ENCODE measurements at regions not wholly inside any gene's neighbourhood (a gene's known extent, or its start where the extent isn't known, plus 50 kb on each side); places are given as distances from the start of the nearest gene placed in this dataset.

DNA sequence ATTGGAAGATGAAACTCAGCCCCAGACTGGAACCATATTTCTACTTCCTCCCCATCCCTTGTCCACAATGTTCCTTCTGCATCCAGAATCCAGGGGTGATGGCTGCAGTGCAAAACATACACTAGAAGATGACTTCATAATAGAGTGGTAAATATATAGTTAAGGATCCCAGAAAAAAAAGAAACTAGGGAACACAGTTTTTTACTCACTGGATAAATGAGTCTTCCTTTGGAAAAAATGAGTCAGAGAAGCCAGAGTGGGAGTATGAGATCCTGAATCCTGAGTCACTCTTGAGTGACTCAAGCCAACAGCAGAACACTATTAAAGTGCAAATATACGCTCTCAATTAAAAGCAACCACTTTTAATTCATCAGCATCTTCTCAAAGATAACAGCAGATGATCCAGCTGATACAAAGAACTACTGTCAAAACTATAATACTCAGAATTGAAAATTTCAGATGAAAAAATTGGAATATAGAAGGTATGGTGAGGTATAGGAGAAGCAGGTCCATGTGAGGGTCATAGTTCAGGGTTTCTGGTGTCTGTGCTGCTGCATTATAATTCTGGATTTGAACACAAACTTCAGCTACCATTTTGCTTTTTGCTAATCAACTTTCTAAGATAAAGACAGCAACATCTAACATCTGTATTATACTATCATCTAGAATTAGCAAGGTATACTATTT is 987.2 kb upstream of the CDH2 start:
- H3K4me3 ChIP-seq (ENCODE audit: insufficient read depth, low read depth, low read length): no peak overlapping the region
- H3K36me3 ChIP-seq (replicated peaks; ENCODE audit: control insufficient read depth, insufficient read depth, low read length): no peaks in the 10 kb centered on the region
- H3K27me3 ChIP-seq (ENCODE audit: control insufficient read depth, insufficient read depth, low read length): no peaks in the 10 kb centered on the region
- no peak for DNase-seq

GRCh38 chr18:29163596-29163995 is 986.7 kb upstream of the CDH2 start:
- no peak overlapping the region for H3K4me3 ChIP-seq (ENCODE audit: insufficient read depth, low read depth, low read length)
- no peak for DNase-seq
- H3K36me3 ChIP-seq (replicated peaks; ENCODE audit: control insufficient read depth, insufficient read depth, low read length): no peaks in the 10 kb centered on the region
- no peaks in the 10 kb centered on the region for H3K27me3 ChIP-seq (ENCODE audit: control insufficient read depth, insufficient read depth, low read length)

GRCh38 chr18:29161429-29161828 is 984.5 kb upstream of the CDH2 start:
- H3K4me3 ChIP-seq (ENCODE audit: insufficient read depth, low read depth, low read length): no peak overlapping the region
- DNase-seq: no peak
- no peaks in the 10 kb centered on the region for H3K27me3 ChIP-seq (ENCODE audit: control insufficient read depth, insufficient read depth, low read length)
- no peaks in the 10 kb centered on the region for H3K36me3 ChIP-seq (replicated peaks; ENCODE audit: control insufficient read depth, insufficient read depth, low read length)

DNA sequence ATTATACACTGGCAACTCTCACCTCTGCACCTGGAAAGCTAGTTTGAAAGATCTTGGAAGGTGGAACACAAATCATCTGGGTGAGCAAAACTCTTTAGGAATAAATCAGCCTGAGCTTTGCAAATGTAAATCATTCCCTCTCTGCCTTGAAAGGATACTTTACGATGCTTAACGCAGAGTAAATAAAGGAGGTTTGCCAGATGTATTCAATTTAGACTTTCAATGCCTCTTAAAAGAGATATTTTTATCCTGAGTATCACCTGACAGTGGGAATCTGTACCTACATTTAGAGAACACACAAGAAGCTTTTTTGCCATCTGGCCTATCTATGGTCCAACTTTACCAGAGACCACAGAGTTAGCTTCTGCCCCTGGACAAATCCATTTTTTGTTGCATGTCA is 983.2 kb upstream of the CDH2 start:
- Histone ChIP-seq H3K36me3 (replicated peaks; ENCODE audit: control insufficient read depth, insufficient read depth, low read length) (no peaks in the 10 kb centered on the region), H3K27me3 (ENCODE audit: control insufficient read depth, insufficient read depth, low read length) (no peaks in the 10 kb centered on the region), H3K4me3 (ENCODE audit: insufficient read depth, low read depth, low read length) (no peak overlapping the region)
- no peak for DNase-seq

DNA sequence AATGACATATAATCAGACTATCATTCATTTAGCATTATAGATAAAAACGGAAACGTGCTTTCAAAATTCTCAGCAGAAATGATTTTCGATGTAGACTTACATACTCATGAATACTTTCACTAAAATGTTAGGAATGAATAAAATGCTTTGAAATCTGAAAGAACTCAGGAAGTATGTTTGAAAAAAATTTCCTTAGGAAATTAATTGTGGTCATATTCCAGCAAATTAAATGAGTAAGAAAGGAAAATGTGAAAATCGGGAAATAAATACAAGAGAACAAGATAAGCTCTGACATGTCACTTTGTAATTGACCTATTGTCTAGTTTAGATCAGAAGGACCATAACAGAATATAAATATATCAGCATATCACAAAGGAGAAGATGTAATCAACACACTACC is 981.0 kb upstream of the CDH2 start:
- Histone ChIP-seq H3K36me3 (replicated peaks; ENCODE audit: control insufficient read depth, insufficient read depth, low read length) (no peaks in the 10 kb centered on the region), H3K27me3 (ENCODE audit: control insufficient read depth, insufficient read depth, low read length) (no peaks in the 10 kb centered on the region), H3K4me3 (ENCODE audit: insufficient read depth, low read depth, low read length) (no peak overlapping the region)
- DNase-seq: no peak

DNA sequence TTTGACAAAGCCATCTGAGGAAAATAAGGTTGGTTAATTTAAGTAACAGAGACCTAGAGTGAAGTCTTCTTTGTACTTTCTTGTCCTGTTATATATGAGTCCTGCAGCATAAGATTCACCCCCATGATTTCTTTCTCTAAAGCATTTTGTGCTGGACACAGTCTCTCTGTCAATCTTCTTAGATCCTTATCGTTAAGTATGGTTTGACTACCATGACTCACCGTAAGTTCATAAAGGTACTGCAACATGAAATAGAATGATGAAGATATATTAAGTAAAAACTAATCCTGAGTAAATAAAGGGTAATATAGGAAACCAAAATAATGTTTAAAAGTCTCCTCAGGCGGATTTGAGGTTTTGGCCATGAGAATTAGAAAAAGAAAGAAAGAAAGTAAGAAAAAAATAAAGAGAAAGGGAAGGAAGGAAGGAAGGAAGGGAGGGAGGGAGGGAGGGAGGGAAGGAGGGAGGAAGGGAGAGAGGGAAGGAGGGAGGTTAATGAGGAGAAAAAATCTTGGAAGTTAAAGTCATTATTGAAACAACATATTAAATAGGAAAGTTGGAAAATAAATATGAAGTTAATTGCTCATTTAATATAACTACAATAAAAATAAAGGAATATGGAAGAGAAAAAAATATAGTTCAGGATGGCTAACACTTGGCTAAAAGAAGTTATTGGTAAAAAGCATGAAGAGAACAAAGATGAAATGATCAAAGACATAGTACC is 980.3 kb upstream of the CDH2 start:
- Histone ChIP-seq H3K4me3 (ENCODE audit: insufficient read depth, low read depth, low read length) (no peak overlapping the region), H3K36me3 (replicated peaks; ENCODE audit: control insufficient read depth, insufficient read depth, low read length) (no peaks in the 10 kb centered on the region)

DNA sequence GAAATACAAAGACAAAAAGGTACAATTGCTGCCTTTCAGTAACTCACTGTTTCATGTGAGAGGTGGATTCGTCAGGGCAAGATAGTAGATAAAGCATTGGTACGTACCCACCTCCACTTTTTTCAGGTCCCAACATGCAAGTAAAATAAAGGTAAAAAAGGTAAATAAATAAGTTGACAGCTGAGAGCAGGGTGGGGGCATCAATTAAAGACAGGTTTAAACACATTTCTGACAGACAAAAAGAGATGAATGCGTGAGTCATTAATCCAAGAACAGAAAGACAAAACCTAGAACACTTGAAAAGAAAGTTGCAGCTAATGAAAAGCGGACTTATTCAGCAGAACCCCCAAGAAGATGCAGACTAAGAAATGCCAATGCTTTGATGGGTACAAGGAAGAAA is 979.6 kb upstream of the CDH2 start:
- no peak overlapping the region for H3K4me3 ChIP-seq (ENCODE audit: insufficient read depth, low read depth, low read length)
- H3K36me3 ChIP-seq (replicated peaks; ENCODE audit: control insufficient read depth, insufficient read depth, low read length): no peaks in the 10 kb centered on the region
- no peak for DNase-seq
- H3K27me3 ChIP-seq (ENCODE audit: control insufficient read depth, insufficient read depth, low read length): no peaks in the 10 kb centered on the region

More for the DNA sequence above, 980.3 kb upstream of the CDH2 start:
- DNase-seq: no peak
- H3K27me3 ChIP-seq (ENCODE audit: control insufficient read depth, insufficient read depth, low read length): no peaks in the 10 kb centered on the region

GRCh38 chr18:29154758-29155725 is 978.1 kb upstream of the CDH2 start:
- Histone ChIP-seq H3K4me3 (ENCODE audit: insufficient read depth, low read depth, low read length) (no peak overlapping the region), H3K36me3 (replicated peaks; ENCODE audit: control insufficient read depth, insufficient read depth, low read length) (no peaks in the 10 kb centered on the region), H3K27me3 (ENCODE audit: control insufficient read depth, insufficient read depth, low read length) (no peaks in the 10 kb centered on the region)
- no peak for DNase-seq

DNA sequence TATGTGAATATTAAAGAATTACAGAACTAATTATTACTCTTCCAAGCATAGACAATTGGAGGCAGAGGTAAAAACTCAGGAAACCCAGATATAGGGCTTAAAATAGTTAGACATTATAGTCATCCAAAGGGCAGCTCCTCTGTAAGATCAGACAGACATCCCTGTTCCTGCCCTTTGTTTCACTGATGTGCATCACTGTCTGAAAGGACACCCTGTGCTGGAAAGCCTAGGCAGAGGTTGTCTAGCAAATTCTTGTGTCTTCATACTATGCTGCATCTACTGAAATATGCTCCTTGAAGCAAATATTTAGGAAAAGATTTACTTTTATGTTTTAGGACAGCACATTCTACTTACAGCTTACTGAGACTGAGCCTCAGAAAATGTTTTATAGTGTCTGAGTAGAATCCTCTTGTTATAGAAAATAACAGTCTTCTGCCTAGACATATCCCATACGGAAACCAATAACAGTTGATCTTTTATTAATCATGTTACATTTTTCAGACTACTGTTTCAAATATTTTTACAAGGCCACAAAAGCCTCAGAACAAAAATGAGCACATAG is 977.3 kb upstream of the CDH2 start:
- DNase-seq: no peak
- no peaks in the 10 kb centered on the region for H3K27me3 ChIP-seq (ENCODE audit: control insufficient read depth, insufficient read depth, low read length)
- no peaks in the 10 kb centered on the region for H3K36me3 ChIP-seq (replicated peaks; ENCODE audit: control insufficient read depth, insufficient read depth, low read length)
- no peak overlapping the region for H3K4me3 ChIP-seq (ENCODE audit: insufficient read depth, low read depth, low read length)

DNA sequence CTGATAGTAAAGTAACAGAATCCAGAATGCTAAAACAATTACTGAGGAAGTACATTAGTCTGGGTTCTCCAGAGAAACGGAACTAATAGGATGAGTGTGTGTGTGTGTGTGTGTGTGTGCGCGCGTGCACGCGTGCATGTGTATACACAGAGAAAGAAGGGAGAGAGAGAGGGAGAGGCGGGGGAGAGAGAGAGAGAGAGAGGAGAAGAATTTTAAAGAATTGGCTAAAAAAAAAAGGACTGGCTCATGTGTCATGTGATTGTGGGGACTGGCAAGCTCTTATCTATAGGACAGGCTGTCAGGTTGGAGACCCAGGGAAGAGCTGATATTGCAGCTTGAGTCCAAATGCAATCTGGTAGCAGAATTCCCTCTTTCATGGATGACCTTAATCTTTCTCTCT is 976.2 kb upstream of the CDH2 start:
- H3K36me3 ChIP-seq (replicated peaks; ENCODE audit: control insufficient read depth, insufficient read depth, low read length): no peaks in the 10 kb centered on the region
- no peak overlapping the region for H3K4me3 ChIP-seq (ENCODE audit: insufficient read depth, low read depth, low read length)
- H3K27me3 ChIP-seq (ENCODE audit: control insufficient read depth, insufficient read depth, low read length): no peaks in the 10 kb centered on the region
- no peak for DNase-seq

- no peak overlapping the region for H3K4me3 ChIP-seq (ENCODE audit: insufficient read depth, low read depth, low read length)
- no peaks in the 10 kb centered on the region for H3K27me3 ChIP-seq (ENCODE audit: control insufficient read depth, insufficient read depth, low read length)
- DNase-seq: no peak
- H3K36me3 ChIP-seq (replicated peaks; ENCODE audit: control insufficient read depth, insufficient read depth, low read length): no peaks in the 10 kb centered on the region
Observed at GRCh38 chr18:29147944-29148343, 971.0 kb upstream of the CDH2 start.

- H3K27me3 ChIP-seq (ENCODE audit: control insufficient read depth, insufficient read depth, low read length): no peaks in the 10 kb centered on the region
- no peaks in the 10 kb centered on the region for H3K36me3 ChIP-seq (replicated peaks; ENCODE audit: control insufficient read depth, insufficient read depth, low read length)
- no peak for DNase-seq
- no peak overlapping the region for H3K4me3 ChIP-seq (ENCODE audit: insufficient read depth, low read depth, low read length)
Observed at GRCh38 chr18:29146068-29146467, 969.1 kb upstream of the CDH2 start.

DNA sequence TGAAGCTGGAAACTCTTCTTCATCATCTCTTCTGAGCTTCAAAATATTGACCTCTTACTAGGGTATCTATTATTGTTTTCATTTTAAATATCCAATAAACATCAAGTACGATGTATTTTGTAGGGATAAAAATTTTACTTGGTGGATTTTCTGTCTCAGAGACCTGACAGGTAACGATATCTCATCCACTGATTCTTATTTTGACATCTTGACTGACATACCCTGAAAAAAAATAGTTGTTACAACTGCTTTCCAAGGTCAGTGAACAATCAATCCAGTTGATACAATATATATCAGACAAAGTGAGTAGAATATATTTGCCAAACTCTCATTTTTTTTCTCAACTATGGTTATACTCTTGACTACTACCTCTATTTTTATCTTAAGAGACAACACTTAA is 963.7 kb upstream of the CDH2 start:
- no peak for DNase-seq
- H3K27me3 ChIP-seq (ENCODE audit: control insufficient read depth, insufficient read depth, low read length): no peaks in the 10 kb centered on the region
- H3K36me3 ChIP-seq (replicated peaks; ENCODE audit: control insufficient read depth, insufficient read depth, low read length): no peaks in the 10 kb centered on the region

GRCh38 chr18:29137773-29138495 is 961.0 kb upstream of the CDH2 start:
- Histone ChIP-seq H3K36me3 (replicated peaks; ENCODE audit: control insufficient read depth, insufficient read depth, low read length) (no peaks in the 10 kb centered on the region), H3K4me3 (ENCODE audit: insufficient read depth, low read depth, low read length) (no peak overlapping the region), H3K27me3 (ENCODE audit: control insufficient read depth, insufficient read depth, low read length) (no peaks in the 10 kb centered on the region)
- DNase-seq: no peak

More for the DNA sequence above, 963.7 kb upstream of the CDH2 start:
- H3K4me3 ChIP-seq (ENCODE audit: insufficient read depth, low read depth, low read length): no peak overlapping the region

Measured in H7 (cell line).